MM.1S (cell line): ENCODE measurements at regions not wholly inside any gene's neighbourhood (a gene's known extent, or its start where the extent isn't known, plus 50 kb on each side); places are given as distances from the start of the nearest gene placed in this dataset.
"Not testable (repeated sequence)": the region's sequence is repeated elsewhere in the genome, so short reads cannot be mapped to it uniquely, and the experiment has no call there.

Experiments used
- EZH2 ChIP-seq: fragments of 300-600 bp; sonication (generic); optimal IDR thresholded peaks from 2 replicates; pipeline ENCODE3; 2017; ENCODE audit warnings: low read depth, mild to moderate bottlenecking, antibody characterized with exemption, low read length, mixed read lengths
- EZH2phosphoT487 ChIP-seq: fragments of 300-600 bp; sonication (generic); IDR thresholded peaks from 2 replicates; pipeline ENCODE4 v1.6.1; 2018; ENCODE audit warnings: antibody characterized with exemption, low read length
- TF ChIP-seq, protein P1 (sequence below): fragments of 300-600 bp; sonication (generic); IDR thresholded peaks from 2 replicates; pipeline ENCODE4 v1.5.1; 2016; ENCODE audit warnings: antibody characterized with exemption, low read length, mixed read lengths

DNA sequence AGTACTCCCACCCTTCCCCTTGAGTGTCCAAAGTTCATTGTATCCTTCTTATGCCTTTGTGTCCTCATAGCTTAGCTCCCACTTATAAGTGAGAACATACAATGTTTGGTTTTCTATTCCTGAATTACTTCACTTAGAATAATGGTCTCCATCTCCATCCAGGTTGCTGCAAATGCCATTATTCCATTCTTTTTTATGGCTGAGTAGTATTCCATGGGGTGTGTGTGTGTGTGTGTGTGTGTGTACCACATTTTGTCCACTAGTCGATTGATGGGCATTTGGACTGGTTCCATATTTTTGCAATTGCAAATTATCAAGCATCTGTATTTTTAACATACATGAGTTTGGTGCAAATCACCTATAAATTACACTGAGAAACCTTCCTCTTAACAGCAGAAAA is 166.0 kb downstream of the FGF1 start:
- TF ChIP-seq, protein P1, sequence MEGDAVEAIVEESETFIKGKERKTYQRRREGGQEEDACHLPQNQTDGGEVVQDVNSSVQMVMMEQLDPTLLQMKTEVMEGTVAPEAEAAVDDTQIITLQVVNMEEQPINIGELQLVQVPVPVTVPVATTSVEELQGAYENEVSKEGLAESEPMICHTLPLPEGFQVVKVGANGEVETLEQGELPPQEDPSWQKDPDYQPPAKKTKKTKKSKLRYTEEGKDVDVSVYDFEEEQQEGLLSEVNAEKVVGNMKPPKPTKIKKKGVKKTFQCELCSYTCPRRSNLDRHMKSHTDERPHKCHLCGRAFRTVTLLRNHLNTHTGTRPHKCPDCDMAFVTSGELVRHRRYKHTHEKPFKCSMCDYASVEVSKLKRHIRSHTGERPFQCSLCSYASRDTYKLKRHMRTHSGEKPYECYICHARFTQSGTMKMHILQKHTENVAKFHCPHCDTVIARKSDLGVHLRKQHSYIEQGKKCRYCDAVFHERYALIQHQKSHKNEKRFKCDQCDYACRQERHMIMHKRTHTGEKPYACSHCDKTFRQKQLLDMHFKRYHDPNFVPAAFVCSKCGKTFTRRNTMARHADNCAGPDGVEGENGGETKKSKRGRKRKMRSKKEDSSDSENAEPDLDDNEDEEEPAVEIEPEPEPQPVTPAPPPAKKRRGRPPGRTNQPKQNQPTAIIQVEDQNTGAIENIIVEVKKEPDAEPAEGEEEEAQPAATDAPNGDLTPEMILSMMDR, result not testable (repeated sequence)
- TF ChIP-seq EZH2, EZH2phosphoT487: not testable (repeated sequence)
